NCI-H2171 treated with DMSO at 0.1 percent for 48 hours (cell line): ENCODE measurements at regions not wholly inside any gene's neighbourhood (a gene's known extent, or its start where the extent isn't known, plus 50 kb on each side); places are given as distances from the start of the nearest gene placed in this dataset.

Source experiments
- DNase-seq: peaks from one replicate; lab custom pipeline; 2025; lab: John Stamatoyannopoulos, UW

- DNase-seq: no peak
Observed at GRCh38 chr6:126147291-126147815, 161.0 kb downstream of the TRMT11 start.

- no peak for DNase-seq
Observed at GRCh38 chr6:126148853-126149252, 162.5 kb downstream of the TRMT11 start.

DNA sequence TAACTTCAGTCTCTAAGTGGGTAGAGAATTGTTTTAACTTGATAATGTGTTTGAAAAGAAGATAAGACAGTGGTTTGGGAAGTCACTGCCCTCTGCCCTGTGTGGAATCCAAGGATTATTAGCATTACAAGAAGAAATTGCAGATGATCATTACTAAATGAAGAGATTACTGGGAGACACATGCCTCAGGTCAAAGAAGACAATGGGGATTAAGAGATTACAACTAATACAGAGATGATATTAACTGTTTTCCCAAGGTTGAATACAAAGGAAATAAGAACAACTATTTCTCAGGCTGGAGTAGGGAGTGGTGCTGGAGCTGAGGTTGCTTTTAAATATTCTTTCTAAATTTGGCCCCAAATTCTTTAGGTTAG is 166.0 kb downstream of the TRMT11 start:
- no peak for DNase-seq

- DNase-seq: no peak
Observed at GRCh38 chr6:126153661-126154060, 167.3 kb downstream of the TRMT11 start.

DNA sequence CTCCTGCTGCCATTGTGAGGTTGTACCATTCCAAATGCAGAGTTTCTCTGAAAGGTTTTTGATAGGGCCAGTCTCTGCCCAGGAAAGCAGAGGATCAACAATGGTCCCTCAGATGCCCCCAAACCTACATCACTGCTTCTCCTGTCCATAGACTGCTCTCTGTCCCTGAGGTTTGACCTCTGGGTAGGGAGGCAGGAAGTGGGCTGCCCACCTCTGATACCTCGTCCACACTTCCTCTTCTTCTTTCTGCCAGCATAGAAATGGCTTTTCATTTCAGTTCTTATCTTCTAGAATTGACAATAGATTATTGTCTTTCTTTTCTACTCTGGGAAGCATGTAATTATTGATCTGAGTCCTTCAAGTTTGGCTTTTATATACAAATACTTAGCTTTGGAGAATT is 170.6 kb downstream of the TRMT11 start:
- no peak for DNase-seq

DNA sequence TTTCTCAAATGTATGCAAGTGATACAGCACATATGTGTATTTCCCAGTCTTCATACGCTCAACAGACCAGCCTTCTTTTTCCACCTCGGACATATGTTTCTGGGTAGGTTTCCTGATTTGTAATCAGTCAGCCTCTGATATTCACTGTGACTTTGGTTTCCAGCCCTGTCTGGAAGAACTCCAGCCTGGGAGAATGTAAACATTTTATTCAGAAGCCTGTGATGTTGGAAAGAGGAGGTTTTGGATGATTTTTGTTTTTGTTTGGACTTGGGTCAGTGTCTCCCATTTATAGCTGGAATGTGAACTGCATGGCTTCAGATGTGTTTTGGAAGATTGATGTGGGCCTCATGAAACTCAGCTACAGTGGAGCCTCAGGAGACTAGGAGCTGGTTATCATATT is 172.2 kb upstream of the CENPW start:
- DNase-seq: no peak

- DNase-seq: no peak
Observed at GRCh38 chr6:126170433-126170832, 169.5 kb upstream of the CENPW start.

DNA sequence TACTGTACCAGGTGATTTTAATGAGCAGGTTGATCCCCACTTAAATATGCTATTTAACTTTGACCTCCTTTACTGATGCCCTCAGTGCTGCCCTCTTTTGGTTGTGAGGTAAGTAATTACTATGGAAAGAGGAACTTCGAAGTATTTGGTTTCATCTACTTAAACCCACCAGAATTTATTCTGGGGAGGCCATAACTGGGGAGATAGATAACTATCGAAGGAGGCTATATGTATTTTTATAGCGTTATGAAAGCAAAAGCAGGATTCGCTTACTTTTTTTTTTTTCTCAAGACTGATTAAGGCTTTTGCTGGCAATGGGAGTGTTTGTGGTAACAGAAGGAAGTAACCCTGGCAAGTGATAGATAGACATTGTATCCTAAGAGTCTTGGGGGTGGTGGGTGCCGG is 168.9 kb upstream of the CENPW start:
- no peak for DNase-seq

DNA sequence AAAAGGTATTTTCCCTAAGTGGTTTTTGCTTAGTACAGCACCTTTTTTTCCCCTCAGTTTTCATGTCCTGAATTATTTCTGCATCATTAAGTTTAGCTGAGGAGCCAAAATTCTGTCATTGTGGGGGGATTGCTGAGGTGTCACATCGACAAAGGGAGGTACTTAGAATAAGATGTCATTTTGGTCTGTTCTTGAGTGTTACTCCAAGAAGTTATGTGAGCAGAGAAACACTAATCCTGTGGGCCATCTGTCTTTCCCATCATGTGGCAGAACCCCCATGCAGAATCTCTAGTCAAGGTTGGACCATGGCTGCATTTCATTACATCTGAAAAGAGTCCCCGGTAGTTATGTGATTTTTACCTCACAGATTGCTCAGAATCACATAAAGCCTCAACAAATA is 167.8 kb upstream of the CENPW start:
- DNase-seq: peak; percentile 8

- DNase-seq: no peak
Observed at GRCh38 chr6:126173265-126173664, 166.7 kb upstream of the CENPW start.

GRCh38 chr6:126174697-126175096 is 165.2 kb upstream of the CENPW start:
- no peak for DNase-seq

DNA sequence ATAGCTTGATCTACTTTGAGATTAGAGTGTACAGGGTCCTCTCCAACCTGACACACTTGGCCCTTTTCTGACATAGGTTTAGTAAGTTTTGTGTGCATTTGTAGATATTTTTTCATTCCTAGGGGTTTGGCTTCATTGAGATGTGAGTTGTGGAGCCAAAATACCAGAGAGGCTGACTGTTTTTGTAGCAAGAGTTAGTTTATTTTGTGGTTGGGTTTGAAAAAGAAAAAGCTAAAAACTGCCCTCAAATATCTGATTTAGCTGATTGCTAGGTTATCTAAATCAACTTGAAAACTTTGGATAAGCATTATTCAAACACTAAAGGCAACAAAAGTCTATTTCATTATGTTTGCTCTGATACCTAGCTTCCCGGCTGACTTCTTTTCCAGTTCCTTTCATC is 164.7 kb upstream of the CENPW start:
- no peak for DNase-seq

- no peak for DNase-seq
Observed at GRCh38 chr6:126176282-126176681, 163.6 kb upstream of the CENPW start.

GRCh38 chr6:126180585-126180984 is 159.3 kb upstream of the CENPW start:
- no peak for DNase-seq

GRCh38 chr6:126181173-126181741 is 158.7 kb upstream of the CENPW start:
- DNase-seq: no peak

GRCh38 chr6:126181890-126182289 is 158.0 kb upstream of the CENPW start:
- DNase-seq: no peak

GRCh38 chr6:126182650-126183311 is 157.1 kb upstream of the CENPW start:
- no peak for DNase-seq

- DNase-seq: no peak
Observed at GRCh38 chr6:126185774-126186173, 154.1 kb upstream of the CENPW start.

- DNase-seq: no peak
Observed at GRCh38 chr6:126188279-126188909, 151.5 kb upstream of the CENPW start.

DNA sequence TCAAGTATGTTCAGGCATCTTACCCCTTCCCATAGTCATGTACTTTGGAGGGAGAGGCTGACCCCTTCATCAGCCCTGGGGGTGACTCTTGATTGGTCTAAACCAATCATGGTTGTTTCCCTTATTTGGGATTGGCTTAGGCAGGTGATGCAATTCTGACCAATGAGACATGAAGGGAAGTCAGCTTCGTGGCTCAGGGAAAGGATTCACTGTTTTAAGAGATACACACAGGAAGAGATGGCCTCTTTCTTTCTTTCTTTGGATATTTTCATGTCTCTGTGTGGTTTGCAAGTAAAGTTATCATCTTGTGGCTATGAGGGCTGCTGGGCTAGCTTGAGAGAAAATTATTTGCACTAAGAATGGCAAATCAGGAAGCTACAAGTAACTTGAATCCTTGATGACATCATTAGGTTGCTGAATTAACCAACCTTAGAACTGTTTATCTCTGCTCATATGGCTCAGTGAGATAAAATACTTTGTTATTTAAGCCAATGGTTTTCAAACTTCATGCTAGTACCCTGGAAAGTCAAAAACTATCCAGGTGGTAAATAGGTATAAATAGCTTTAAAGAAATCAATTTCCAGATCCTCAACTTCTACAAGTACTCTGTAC is 144.2 kb upstream of the CENPW start:
- DNase-seq: no peak

DNA sequence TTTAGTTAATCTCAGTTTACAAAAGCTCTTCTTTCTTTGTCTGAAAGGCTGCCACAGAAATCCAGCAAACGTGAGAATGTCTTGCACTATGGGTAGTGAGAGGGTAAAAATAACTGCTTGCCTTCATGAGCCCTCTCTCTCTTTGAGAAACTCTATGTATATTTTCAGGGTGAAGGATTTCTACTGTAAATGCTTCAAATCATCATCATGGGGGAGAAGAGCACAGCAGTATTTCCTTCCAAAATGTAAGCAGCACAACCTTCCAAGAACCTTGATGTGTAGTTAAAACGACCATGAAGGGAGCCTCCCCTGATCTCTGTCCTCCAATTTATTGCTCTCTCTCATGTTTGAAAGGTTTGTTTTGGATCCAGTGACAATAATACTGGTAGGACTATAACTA is 141.3 kb upstream of the CENPW start:
- no peak for DNase-seq

DNA sequence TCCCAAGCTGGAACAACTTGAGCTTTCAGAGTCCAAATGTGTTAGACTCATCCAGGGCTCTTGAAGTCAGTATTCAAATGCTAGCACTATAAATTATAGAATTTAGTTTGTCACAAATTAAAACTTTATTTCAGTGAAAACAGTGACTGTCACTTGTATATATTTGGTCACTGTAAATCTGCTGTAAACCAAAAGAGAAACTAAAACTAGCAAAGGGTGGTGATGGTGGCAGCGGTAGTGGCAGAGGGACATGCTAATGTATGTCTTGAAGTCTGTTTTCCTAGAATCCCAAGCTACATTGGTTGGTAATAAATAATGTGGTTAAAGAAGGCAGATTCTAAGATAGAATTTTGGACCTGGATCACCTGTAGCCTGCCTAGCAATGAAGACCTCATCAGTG is 140.4 kb upstream of the CENPW start:
- DNase-seq: no peak

DNA sequence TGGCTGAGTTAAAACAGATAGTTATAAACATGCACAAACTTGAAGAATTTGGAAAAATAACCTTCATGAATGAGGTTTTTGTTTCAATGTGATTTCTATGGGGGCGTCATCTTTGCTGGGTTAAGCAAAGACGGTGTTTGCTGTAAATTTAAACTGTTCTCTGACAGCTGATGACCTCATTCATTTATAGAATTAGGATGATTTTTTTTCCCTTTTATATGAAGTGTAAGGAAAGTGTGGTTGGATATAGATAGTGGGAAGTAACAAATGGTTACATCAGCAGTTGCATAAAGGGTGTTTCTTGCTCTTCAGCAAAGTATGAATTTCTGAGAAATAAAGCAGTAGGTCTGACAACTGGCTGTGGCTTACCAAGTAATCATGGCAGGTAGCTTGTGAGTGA is 137.2 kb upstream of the CENPW start:
- DNase-seq: no peak
